NCI-H2171 treated with DMSO at 0.1 percent for 48 hours (cell line): ENCODE measurements at regions not wholly inside any gene's neighbourhood (a gene's known extent, or its start where the extent isn't known, plus 50 kb on each side); places are given as distances from the start of the nearest gene placed in this dataset.

Source experiments
- DNase-seq: peaks from one replicate; lab custom pipeline; 2025; lab: John Stamatoyannopoulos, UW

DNA sequence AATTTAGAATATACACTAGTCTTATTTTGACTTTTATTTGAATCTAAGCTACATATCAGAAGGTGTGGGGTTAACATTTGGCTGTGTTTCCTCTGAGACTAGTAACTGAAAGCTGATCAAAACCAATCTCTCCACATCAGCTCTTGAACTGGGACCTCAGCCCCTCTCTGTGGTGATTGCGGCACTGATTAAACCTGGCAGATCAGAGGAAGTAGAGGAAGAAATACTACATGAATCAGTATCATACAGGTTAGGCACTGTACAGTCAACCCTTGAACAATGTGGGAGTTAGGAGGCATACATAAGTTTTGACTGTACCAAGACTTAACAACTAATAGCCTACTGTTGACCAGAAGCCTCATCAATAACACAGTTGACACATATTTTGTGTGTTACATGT is 122.5 kb upstream of the C1orf87 start:
- DNase-seq, result no peak

GRCh38 chr1:60185684-60186083 is 112.1 kb upstream of the C1orf87 start:
- DNase-seq, result no peak

- no peak for DNase-seq
These were observed 111.0 kb upstream of the C1orf87 start for GRCh38 chr1:60184521-60184920.

GRCh38 chr1:60173729-60174505 is 100.3 kb upstream of the C1orf87 start:
- no peak for DNase-seq

GRCh38 chr1:60173006-60173405 is 99.4 kb upstream of the C1orf87 start:
- no peak for DNase-seq

DNA sequence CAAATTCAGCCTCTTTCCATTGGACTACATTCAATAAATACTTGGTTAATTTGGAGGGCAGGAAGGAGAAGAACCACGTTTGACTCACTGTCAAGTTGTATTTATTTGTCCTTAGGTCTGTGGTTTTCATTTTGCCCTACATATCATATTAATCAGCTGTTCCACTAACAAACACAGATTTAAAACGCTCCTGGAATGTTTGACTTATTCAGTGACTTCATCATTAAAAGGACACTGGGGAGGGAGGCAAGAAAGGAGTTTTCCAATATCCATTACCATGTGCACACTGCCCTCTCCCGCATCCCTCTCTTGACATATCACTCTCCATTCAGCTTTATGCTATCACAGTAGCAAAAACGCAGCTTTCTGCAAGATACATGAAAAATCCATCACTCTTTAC is 98.2 kb upstream of the C1orf87 start:
- DNase-seq, result no peak

- no peak for DNase-seq
These were observed 97.1 kb upstream of the C1orf87 start for GRCh38 chr1:60170709-60171108.

DNA sequence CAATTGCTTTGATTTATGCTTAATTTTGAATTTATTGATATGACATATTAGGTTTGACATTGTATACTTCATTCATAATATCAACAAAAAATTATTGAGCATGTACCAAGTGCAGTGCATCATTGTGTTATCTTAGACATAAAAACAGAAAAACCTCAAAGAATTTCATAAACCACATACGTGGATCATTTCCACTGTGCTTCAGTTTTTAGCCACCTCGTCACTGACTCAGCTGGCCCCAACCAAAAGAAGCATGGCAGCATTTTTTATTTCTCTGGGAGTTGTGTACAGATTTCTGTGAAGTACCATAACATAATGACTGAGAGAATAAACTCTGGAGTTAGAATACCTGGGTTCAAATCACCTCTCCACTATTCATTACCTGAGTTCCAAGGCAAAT is 95.6 kb upstream of the C1orf87 start:
- DNase-seq, result no peak

- no peak for DNase-seq
These were observed 89.4 kb upstream of the C1orf87 start for GRCh38 chr1:60162936-60163335.

DNA sequence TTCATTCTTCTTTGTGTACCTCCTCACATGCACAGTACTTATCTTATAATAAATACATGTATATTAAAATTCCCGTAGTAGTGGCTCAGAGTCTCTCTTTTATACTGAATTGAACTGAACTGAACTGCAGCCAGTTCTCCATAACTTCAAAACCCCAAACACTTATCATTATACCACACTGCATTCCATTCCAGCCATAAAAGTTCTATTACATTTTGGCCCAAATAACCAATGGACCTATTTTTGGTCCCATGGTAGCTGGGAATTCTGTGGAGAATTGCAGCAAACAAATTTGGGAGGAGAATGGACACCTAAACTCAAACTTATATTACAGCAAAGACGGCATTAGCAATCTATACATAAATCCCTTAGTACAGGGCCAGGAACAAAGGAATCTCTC is 86.6 kb upstream of the C1orf87 start:
- no peak for DNase-seq

- no peak for DNase-seq
These were observed 82.8 kb upstream of the C1orf87 start for GRCh38 chr1:60156371-60156770.

- no peak for DNase-seq
These were observed 80.4 kb upstream of the C1orf87 start for GRCh38 chr1:60153961-60154360.

DNA sequence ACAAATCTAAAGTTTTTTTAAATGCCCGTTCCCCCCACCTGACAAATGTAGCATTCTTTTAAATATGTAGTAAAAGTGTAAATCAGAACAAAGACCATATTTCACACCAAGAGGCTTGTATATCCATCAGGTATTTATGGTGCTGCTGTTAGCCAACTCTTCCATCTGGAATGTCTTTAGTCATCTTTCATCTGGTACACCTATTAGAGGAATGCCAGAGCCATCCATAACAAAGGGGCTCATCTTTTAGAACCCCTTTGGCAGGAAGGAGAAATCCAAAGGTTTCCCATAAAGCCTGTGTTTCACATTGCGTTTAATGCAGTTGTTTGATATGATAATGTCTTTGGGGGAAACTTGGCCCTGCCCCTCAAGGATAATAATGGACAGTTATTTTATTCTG is 79.3 kb upstream of the C1orf87 start:
- no peak for DNase-seq

DNA sequence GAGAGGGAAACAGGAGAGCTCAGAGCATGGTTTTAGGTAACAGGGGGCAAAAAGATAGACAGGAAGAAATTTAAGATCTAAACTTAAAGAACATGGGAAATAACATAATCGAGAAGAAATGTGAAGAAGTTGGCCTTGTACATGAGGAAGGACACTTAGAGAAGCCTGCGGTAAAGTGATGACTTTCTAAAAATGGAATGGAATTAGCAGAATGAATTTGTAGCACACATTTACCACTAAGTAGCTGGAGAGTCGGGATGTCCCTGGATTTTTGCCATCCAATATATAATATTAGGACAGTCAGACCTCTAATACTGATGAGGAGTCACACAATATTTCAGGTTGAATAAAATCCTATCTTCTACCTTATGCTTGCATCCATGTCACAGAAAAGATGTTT is 77.7 kb upstream of the C1orf87 start:
- DNase-seq, result no peak

DNA sequence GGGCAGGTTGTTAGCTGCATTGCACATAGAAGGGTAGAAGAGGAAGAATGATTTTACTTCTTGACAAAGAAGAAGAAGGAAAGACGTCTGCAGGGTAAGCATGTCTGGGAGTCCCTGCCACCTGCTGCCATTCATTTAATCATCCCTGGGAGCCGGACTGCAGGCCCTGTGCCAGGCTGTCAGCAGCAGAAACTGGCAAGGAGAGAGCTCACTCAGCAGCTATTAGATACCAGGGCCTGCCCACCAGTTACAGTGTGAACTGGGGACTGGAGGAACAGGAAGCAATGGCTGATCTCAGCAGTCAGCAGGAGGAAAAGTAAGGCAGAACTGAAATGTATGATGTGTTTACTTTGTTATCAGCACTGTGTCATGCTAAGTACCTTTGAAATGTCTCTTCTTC is 75.7 kb upstream of the C1orf87 start:
- peak; percentile 38 for DNase-seq

DNA sequence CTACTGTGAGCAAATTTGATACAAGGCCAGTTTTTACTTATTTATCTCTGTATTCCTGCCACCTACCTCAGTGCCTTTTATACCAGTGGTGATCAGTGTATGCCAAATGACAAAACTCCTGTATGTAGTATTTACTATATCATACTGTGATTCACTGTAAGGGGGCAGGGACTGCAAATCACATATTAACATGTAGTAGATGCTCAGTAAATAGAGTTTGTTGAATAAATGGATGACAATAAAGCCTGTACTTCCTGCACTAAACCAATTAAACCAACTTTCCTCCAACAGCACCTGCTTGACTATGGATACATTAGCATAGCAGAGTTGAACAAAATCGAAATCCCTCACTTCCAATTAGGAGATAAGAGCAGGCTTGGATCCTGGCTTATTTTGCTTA is 73.3 kb upstream of the C1orf87 start:
- DNase-seq, result no peak

GRCh38 chr1:60145771-60146170 is 72.2 kb upstream of the C1orf87 start:
- DNase-seq, result no peak

DNA sequence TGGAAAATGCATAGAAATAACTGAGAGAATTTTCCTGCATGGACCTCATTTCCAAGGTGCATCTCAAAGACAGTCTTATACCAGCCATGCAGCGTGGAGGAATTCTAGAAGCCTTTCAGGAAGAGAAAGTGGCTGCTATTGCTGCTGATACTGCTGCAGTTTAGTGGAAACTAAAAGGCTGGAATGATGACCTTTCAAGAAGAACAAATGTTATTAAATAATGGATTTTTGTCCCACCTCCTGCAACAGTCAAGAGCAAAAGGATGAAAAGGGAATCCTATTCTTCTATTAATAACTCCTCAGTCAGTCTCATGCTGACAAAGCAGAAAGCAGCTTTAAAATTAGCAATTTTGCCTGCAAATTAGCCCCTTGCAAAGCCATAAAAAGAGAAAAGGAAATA is 68.2 kb upstream of the C1orf87 start:
- DNase-seq, result no peak

DNA sequence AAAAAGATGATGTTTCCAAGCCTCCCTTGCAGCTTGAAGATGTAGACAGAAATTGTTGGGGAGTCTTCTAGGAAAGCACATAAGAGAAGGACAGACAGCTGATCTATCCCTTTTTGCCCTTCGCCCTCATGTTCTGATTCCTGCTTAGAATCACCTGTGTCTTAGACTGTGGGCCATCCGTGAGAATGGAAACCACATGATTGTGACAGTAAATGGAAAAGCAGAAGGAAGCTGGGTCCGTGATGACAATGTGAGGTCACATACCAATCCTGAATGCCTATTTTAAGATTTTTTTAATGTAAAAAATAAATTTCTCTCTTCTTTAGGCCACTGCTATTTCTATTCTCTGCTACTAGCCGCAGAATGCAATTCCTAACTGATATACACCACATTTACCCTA is 67.7 kb upstream of the C1orf87 start:
- DNase-seq, result no peak

GRCh38 chr1:60137406-60137805 is 63.8 kb upstream of the C1orf87 start:
- DNase-seq, result no peak

DNA sequence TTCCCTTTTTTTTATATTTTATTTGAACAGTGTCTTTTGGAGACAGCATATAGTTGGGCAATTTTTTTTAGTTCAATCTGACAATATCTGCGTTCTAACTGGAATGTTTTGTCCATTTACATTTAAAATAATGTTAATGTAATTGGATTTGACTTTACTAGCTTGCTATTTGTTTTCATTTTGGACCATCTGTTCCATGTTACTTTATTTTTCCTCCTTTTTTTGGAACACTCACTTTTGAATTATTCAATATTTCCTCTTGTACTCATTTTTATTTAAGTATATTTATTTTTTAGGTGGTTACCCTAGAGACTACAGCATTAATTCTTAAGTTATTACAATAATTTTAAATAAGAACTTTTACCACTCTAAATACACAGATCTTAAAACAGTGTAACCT is 62.8 kb upstream of the C1orf87 start:
- no peak for DNase-seq

GRCh38 chr1:60134716-60135115 is 61.1 kb upstream of the C1orf87 start:
- DNase-seq, result no peak

DNA sequence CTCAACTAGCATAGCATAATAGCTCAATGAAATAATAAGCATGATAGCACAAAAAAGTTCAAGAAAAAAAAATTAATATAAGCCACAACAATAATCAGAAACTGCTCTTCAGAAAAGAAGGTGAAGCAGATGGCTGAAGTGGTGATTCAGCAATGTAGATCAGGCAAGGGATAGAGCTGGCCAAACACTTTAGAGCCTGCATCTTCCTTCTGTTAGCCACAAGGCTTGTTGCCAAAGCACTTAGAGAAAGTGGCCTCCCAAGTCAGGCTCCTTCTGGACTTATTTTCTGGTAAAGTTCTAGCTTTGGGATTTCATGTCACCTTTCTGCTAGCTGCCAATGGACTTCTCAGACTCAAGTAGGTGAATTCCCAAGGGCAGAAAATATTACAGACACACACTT is 60.3 kb upstream of the C1orf87 start:
- peak; percentile 15 for DNase-seq

DNA sequence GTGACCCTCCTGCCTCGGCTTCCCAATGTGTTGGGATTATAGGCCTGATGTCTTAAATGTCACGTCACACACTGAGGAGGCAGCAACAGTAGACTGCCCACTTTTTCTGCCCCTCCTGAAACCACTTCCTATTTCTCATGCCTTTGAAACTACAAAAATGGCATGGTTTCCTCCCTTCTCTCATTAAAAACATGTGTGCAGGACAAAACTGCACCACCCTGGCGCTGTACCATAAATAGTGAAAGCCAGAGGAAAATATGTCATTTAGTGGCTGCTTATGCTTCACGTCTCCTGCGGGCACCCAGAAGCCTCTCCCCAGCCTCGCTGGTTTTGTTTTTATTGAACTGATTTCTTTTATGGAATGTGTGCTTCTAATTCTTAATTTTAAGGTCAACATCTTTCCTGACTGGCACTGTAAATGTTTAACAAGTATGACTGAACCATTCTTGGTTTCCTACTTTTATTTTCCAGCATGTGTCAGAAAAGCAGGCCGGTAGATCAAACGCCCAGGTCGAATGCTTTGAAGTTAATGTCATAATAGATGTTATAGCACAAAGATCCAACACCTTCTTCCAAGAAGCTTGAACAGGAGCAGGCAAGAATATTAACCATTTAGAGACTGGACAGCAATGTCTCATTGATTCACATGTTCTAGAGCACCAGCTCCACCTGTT is 59.6 kb upstream of the C1orf87 start:
- DNase-seq, result no peak
